ENCODE measurements at regions not wholly inside any gene's neighbourhood (a gene's known extent, or its start where the extent isn't known, plus 50 kb on each side); places are given as distances from the start of the nearest gene placed in this dataset.

DNA sequence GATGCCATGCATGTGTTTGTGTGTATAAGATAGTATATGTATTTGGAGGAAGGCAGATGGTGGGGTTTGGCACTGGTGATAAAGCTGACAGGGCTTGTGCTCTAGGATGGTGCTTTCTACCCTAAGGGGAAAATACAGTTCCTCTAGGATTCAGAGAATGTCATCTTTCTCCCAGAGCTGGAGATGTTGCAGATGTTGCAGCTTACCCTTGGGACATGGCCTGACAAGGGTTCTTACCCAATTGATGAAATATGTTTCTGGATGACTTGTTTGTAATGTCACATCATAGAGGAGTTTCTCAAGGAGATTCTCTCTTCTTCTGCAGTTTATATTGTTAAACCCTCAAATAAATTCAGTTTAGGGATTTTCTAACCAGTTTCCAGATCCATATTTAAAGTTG is 52.5 kb upstream of the PITX2 start:
- no peak for DNase-seq

- no peak for DNase-seq
These were observed 53.4 kb upstream of the PITX2 start for GRCh38 chr4:110676241-110676640.

GRCh38 chr4:110678517-110679227 is 55.8 kb upstream of the PITX2 start:
- no peak for DNase-seq

GRCh38 chr4:110680265-110680664 is 57.4 kb upstream of the PITX2 start:
- DNase-seq: no peak

DNA sequence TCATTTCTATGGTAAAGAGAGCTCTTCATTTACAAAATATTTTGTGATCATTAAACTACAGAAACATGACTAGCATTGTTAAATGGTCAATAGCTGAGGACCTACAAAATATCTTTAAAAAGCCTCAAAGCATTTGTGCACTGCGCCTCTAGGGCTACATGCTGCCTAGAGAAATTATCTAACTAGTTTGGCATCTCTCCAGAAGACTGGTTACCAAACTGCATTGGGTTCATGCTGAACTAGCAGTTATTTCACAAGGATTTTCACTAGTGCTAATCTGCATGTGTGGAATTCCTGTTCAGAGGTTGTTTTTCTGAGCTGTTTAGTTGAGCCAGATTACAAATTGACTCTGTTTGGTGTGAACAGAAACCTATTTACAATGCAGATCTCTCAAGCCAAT is 58.5 kb upstream of the PITX2 start:
- no peak for DNase-seq

GRCh38 chr4:110682311-110682710 is 59.4 kb upstream of the PITX2 start:
- no peak for DNase-seq

DNA sequence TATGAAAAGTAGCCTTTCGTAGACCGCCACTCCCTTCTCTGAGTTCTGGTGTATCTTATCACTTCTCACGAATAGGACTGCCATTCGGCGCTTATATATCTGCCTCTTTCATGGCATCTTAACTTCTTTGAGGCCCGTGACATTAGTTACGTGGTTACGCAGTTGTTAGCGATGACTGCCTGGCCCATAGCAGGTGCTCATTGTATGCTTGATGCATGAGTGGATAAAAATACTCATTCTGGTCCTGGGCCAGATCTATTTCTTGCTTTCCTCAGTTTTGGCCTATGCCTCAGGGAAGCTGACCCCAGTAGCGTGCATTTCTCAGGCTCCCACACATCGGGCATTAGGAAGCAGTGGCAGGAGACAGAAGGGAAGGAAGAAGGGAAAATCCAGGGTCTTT is 60.7 kb upstream of the PITX2 start:
- DNase-seq: no peak

DNA sequence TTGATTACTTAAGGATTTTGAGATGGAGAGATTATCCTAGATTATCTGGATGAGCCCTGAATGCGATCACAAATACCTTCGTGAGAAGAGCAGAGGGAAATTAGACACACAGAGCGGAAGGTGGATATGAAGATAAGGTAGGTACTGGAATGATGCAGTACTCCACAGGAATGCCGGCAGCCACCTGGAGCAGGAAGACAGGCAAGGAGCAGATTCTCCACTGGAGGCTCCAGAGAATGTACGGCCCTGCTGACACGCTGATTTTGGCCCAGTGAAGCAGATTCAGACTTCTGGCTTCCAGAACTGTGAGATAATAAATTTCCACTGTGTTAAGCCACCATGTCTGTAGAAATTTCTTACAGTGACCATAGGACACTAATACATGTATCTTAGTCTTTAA is 79.4 kb upstream of the PITX2 start:
- DNase-seq: no peak

DNA sequence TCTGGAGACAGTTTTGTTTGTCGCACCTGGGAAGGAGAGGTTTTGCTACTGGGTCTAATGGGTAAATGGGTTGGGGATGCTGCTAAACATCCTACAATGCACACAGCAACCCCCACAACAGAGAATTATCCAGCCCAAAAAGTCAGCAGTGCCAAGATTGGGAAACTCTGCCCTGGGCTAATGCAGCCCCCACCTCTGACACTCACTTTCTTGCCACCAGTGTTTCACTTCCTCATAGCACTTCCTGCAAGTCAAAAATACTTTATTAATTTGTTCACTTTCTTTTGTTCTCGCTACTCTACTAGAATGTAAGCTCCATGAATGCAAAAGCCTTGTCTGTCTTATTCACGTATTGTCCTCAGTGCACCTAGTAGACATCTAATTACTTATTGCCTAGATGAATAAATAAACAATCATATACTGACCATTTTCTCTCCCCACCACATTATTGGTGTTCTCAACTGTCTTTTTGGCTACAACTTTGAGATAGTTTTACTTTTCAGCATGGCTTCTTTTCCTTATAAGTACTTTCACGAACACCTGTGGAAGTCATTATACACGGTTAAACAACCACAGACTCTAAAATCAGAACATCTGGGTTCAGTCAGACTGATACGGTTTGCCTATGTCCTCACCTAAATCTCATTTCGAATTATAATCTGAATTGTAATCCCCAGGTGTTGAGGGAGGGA is 82.0 kb upstream of the PITX2 start:
- DNase-seq: no peak

DNA sequence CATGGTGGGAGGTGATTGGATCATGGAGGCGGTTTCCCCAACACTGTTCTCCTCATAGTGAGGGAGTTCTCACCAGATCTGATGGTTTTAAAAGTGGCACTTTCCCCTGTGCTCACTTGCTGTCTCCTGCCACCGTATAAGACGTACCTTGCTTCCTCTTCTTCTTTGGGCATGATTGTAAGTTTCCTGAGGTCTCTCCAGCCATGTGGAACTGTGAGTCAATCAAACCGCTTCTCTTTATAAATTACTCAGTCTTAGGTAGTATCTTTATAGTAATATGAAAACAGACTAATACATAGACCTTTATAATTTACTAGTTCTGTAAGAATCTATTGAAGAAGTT is 82.5 kb upstream of the PITX2 start:
- no peak for DNase-seq

DNA sequence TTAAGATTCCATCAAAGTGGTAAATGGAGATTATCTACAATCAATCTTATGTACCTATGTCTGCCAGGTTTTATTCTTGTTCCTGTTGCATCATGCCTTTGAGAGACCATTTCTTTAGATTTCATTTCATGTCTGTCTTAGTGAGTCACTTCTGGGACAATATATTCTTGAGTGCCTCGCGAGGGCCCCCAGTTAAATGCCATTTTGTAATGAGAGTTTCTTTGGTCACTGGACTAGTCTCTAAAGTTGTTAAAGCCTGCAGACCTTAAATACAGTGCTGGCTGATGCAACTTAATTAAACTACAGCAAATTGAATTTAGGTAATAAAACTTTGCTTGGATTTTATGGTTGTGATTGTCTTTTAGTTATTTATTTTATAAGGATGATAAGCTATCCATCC is 87.2 kb upstream of the PITX2 start:
- DNase-seq: no peak

DNA sequence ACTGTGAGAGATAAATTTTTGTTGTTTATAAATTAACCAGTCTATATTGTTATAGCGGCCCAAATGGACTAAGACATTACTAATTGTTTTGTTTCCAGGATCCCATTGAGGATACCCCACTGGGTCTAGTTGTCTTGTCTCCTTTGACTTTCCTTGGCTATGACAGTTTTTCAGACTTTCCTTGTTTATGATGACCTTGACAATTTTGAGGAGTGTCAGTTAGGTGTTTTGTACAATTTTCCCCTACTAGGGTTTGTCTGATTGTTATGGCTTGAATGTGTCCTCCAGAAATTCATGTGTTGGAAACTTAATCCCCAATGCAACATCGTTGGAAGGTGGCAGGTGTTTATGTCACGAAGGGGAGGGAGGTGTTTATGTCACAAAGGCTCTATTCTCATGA is 89.6 kb upstream of the PITX2 start:
- no peak for DNase-seq

DNA sequence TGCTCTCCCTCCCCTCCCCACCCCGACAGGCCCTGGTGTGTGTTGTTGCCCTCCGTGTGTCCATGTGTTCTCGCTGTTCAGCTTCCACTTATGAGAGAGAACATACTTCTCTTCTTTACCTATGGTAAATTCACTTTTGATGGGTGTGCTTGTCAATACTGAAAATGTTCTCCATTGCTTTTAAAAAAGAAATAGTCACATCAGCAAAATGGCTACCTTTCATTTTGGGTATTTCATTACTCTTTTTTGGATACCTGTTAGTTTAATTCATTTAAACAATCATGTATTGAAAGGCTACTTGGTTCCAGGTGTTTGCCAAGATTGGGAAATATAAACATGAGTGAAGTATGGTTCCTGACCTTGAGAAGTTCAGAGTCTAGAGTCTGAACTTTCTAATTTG is 107.4 kb upstream of the PITX2 start:
- no peak for DNase-seq

DNA sequence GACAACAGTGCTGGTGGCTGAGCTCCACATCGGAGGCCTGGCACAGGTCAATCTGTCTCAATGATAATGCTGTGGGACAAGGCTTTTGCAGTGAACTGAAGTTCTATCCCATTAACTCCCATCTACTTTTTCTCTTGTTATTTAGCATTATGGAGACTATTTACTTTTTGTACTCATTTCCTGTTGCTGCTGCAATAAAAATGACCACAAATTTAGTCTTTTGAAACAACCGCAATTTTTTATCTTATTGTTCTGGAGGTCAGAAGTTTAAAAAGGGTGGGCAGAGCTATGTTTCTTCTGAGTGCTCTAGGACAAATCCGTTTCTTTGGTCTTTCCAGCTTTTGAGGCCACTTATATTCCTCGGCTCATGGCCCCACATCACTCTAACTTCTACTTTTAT is 111.0 kb upstream of the PITX2 start:
- no peak for DNase-seq

DNA sequence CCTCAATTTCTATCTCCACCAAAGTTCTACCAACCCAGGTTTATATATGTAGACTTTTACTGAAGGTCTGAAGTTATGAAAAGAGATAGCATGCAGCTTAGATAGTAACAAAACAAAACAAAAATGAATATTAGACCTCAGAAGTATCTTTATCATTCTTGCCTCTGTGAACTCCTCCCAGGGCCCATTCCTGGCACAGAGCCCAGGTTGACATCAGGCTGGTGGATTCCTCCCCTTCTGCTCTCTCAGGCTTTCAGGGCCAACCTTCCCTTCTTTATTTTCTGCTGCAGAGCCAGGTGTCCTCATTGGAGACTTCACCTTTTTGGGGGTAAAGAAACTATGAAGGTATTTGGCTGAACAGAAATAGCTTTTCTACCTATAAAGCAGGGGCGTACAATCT is 112.8 kb upstream of the PITX2 start:
- DNase-seq: no peak

DNA sequence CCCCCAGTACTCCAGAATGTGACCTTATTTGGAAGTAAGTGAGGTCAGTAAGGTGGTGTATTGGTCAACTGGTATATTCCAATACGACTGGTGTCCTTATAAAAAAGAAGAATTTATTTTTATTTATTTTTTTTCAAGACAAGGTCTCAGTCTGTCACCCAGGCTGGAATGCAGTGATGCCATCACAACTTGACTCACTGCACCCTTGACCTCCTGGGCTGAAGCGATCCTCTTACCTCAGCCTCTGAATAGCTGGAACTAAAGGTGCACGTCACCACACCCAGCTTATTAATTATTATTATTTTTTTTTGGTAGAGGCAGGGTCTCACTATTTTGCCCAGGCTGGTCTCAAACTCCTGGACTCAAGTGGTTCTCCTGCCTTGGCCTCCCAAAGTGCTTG is 115.1 kb upstream of the PITX2 start:
- DNase-seq: no peak

GRCh38 chr4:110742143-110742542 is 119.3 kb upstream of the PITX2 start:
- DNase-seq: no peak

- DNase-seq: no peak
These were observed 125.2 kb upstream of the PITX2 start for GRCh38 chr4:110748071-110748470.

DNA sequence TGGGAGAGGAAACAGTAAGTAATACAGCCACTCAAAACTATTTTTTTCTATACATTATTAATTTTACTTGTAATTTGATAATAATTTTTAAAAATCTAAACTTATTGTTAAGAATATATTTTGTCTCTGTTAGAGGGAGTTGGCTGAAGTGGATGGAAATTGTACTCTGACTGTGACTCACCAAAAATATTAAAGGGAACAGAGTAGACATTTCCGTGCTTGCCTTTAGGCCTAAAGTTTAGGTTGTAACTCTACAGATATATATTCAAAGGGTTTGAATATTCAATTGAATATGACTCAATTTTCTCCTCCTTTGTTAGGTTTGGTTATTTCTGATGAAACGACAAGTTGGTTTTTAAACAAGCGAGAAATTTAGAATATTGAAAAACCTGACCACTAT is 128.3 kb upstream of the PITX2 start:
- DNase-seq: no peak

DNA sequence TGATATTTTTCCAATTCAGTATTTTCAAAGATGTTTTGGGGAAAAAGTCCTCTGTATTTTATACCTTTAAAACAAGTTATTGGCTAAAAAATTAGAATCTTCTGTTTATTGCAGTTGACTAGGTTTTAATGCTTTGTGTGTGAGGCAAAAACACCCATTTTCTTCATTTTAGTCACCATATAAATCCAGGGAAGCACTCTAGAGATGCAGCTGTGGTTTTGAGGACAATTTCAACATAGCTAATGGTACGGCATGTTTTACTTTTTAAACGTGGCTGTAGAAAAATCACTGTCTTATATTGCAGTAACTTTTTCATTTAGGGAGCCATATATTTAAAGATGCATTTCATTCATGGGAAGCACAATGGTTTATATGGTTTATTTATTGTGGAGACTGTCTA is 129.1 kb upstream of the PITX2 start:
- no peak for DNase-seq

GRCh38 chr4:110753466-110753865 is 130.6 kb upstream of the PITX2 start:
- DNase-seq: no peak

GRCh38 chr4:110754716-110755115 is 131.8 kb upstream of the PITX2 start:
- DNase-seq: no peak

GRCh38 chr4:110769578-110769977 is 146.7 kb upstream of the PITX2 start:
- DNase-seq: no peak

- no peak for DNase-seq
These were observed 147.5 kb upstream of the PITX2 start for GRCh38 chr4:110770353-110770752.

- DNase-seq: no peak
These were observed 155.6 kb upstream of the PITX2 start for GRCh38 chr4:110778521-110778920.

Measured in NCI-H1694 treated with DMSO at 0.1 percent for 48 hours (cell line).